CD4-positive, alpha-beta T cell treated with Interleukin-6 for 4 hours (primary cell): ENCODE measurements at regions not wholly inside any gene's neighbourhood (a gene's known extent, or its start where the extent isn't known, plus 50 kb on each side); places are given as distances from the start of the nearest gene placed in this dataset.

Source experiments
- DNase-seq: peaks from one replicate; pipeline ENCODE4 v3.0.0-alpha.2; 2020; ENCODE audit warnings: mixed read lengths

- no peak for DNase-seq
These were observed 72.4 kb upstream of the IFNAR2 start for GRCh38 chr21:33157303-33157702.

DNA sequence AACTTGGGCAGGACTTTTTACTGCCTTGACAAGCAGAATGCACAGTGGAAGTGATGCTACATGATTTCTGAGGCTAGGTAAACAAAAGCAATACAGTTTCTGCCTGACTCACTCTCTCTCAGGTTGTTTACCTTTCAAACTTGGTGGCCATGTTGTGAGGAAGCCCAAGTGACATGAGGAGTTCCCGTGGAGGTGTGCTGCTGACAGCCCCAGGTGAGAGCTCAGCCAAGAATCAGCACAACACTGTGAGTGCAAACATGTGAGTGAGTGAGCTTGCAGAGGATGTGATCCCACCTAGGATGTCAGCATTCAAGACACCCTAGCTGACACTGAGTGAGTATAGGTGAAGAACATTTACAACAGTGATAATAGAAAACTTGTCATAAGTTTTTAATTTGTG lies 71.1 kb upstream of the IFNAR2 start:
- no peak for DNase-seq

DNA sequence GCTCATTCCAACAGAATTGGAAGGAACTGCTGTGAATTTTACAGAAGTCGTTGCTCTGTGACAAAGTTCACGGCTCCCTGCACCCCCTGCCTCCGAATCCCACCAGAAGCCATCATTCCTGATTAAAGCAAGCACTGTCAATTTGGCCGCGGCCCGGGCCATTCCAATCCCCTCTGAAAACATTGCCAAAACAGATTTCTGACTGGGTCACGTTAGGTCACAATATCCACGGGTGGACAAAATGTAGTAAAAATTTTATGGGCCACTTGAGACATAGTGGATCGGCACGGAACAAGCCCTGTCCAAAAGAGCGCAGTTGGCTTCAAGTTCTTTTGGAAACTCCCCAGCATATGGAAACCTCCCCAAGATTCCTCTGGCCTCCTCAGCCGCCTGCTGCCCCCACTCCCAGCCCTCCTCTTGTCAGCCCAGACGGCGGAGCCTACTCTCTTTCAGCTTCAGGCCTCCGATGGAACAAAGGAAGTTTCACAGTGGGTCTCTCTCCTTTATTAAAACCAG lies 67.2 kb upstream of the IFNAR2 start:
- DNase-seq: no peak

- no peak for DNase-seq
These were observed 60.9 kb upstream of the IFNAR2 start for GRCh38 chr21:33168886-33169285.

DNA sequence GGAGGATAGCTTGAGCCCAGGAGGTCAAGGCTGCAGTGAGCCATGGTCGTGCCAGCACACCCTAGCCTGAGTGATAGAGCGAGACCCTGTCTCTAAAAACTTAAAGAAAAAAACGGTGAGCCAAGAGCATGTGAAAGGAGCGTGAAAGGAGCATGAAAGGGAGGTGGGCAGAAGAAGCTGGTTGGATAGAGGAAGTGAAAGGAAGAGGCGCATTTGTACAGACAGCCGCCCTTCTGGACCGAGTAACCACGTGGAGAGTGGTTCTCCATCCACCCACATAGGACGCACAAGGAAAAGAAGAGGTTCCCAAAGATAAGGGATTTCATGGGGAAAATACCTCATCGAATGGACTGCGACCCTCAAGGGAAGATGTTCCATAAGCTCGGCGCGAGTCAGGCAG lies 60.4 kb upstream of the IFNAR2 start:
- DNase-seq: no peak

- no peak for DNase-seq
These were observed 58.0 kb upstream of the IFNAR2 start for GRCh38 chr21:33171616-33172169.

GRCh38 chr21:33174756-33175155 lies 55.0 kb upstream of the IFNAR2 start:
- no peak for DNase-seq
